Renal pelvis (tissue), 1 donor: ENCODE measurements at regions not wholly inside any gene's neighbourhood (a gene's known extent, or its start where the extent isn't known, plus 50 kb on each side); places are given as distances from the start of the nearest gene placed in this dataset.
"Not testable (repeated sequence)": the region's sequence is repeated elsewhere in the genome, so short reads cannot be mapped to it uniquely, and the experiment has no call there.

Experiments
- DNase-seq: peaks from one replicate; pipeline ENCODE4 v3.0.0-alpha.2; 2013

- DNase-seq = not testable (repeated sequence)
Observed at GRCh38 chr12:82634495-82635258, 52.0 kb upstream of the TMTC2 start.

GRCh38 chr12:82635263-82635662 is 51.4 kb upstream of the TMTC2 start:
- no peak for DNase-seq
